ENCODE measurements at regions not wholly inside any gene's neighbourhood (a gene's known extent, or its start where the extent isn't known, plus 50 kb on each side); places are given as distances from the start of the nearest gene placed in this dataset.

- TF ChIP-seq CTCF (IDR thresholded peaks at IDR 0.05; ENCODE audit: low read depth, low read length) = no peak
- DNase-seq (ENCODE audit: low read depth in 2 of 2) = no peak
- no peak overlapping the region for H3K4me3 ChIP-seq (replicated peaks in 1 of 2; ENCODE audit: low read depth in 2 of 2, low read length in 2 of 2)
Measured at GRCh38 chr10:6726924-6727323, 146.8 kb upstream of the PRKCQ start.

GRCh38 chr10:6722616-6723004 lies 142.5 kb upstream of the PRKCQ start:
- DNase-seq (ENCODE audit: low read depth in 2 of 2) = peak; percentile 35 to 66
- H3K4me3 ChIP-seq (replicated peaks in 1 of 2; ENCODE audit: low read depth in 2 of 2, low read length in 2 of 2) = no peak overlapping the region
- no peak for TF ChIP-seq CTCF (IDR thresholded peaks at IDR 0.05; ENCODE audit: low read depth, low read length)

- no peak overlapping the region for H3K4me3 ChIP-seq (replicated peaks in 1 of 2; ENCODE audit: low read depth in 2 of 2, low read length in 2 of 2)
- no peak for TF ChIP-seq CTCF (IDR thresholded peaks at IDR 0.05; ENCODE audit: low read depth, low read length)
- DNase-seq (ENCODE audit: low read depth in 2 of 2) = peak; percentile 83 to 94
Measured at GRCh38 chr10:6721964-6722615, 142.0 kb upstream of the PRKCQ start.

GRCh38 chr10:6721480-6721879 lies 141.4 kb upstream of the PRKCQ start:
- no peak overlapping the region for H3K4me3 ChIP-seq (replicated peaks in 1 of 2; ENCODE audit: low read depth in 2 of 2, low read length in 2 of 2)
- peak; percentile 7 for TF ChIP-seq CTCF (IDR thresholded peaks at IDR 0.05; ENCODE audit: low read depth, low read length)
- DNase-seq (ENCODE audit: low read depth in 2 of 2) = peak; percentile 82 to 98

- DNase-seq (ENCODE audit: low read depth in 2 of 2) = no peak
- no peak overlapping the region for H3K4me3 ChIP-seq (replicated peaks in 1 of 2; ENCODE audit: low read depth in 2 of 2, low read length in 2 of 2)
- TF ChIP-seq CTCF (IDR thresholded peaks at IDR 0.05; ENCODE audit: low read depth, low read length) = no peak
Measured at GRCh38 chr10:6719561-6719960, 139.5 kb upstream of the PRKCQ start.

- DNase-seq (ENCODE audit: low read depth in 2 of 2) = no peak
- TF ChIP-seq CTCF (IDR thresholded peaks at IDR 0.05; ENCODE audit: low read depth, low read length) = no peak
- no peak overlapping the region for H3K4me3 ChIP-seq (replicated peaks in 1 of 2; ENCODE audit: low read depth in 2 of 2, low read length in 2 of 2)
Measured at GRCh38 chr10:6718550-6718949, 138.5 kb upstream of the PRKCQ start.

GRCh38 chr10:6716516-6716915 lies 136.4 kb upstream of the PRKCQ start:
- peak in 1 of 2 donors; percentile 11 for DNase-seq (ENCODE audit: low read depth in 2 of 2)
- no peak overlapping the region for H3K4me3 ChIP-seq (replicated peaks in 1 of 2; ENCODE audit: low read depth in 2 of 2, low read length in 2 of 2)
- TF ChIP-seq CTCF (IDR thresholded peaks at IDR 0.05; ENCODE audit: low read depth, low read length) = no peak

Data from cardiac fibroblast (primary cell).